ENCODE measurements at regions not wholly inside any gene's neighbourhood (a gene's known extent, or its start where the extent isn't known, plus 50 kb on each side); places are given as distances from the start of the nearest gene placed in this dataset.

DNA sequence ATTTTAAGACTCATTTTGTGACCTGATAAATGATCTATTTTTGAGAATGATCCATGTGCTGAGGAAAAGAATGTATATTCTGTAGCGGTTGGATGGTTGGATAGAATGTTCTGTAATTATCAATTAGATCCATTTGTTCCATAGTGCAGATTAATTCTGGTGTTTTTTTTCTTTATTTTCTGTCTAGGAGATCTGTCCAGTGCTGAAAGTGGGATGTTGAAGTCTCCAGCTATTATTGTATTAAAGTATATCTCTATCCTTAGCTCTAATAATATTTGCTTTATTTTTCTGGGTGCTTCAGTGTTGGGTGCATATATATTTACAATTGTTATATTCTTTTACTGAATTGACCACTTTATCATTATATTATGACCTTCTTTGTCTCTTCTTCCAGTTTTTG is 1344.9 kb upstream of the TENM3 start:
- TF ChIP-seq CTCF (IDR thresholded peaks at IDR 0.05 in 4 of 5, conservative IDR thresholded peaks at IDR 0.05 in 1 of 5) (no peak), POLR2A (IDR thresholded peaks at IDR 0.05) (no peak)

Data from gastrocnemius medialis (tissue), 4 donors.